Uterus (tissue), 2 donors: ENCODE measurements at regions not wholly inside any gene's neighbourhood (a gene's known extent, or its start where the extent isn't known, plus 50 kb on each side); places are given as distances from the start of the nearest gene placed in this dataset.

Experiments
- POLR2A ChIP-seq, 2 donors: fragments of 450-650 bp; IDR thresholded peaks; one replicate each; pipeline ENCODE4 v1.6.1; 2016; ENCODE audit warnings: antibody characterized with exemption in 2 of 2, mild to moderate bottlenecking in 1 of 2, moderate library complexity in 1 of 2
- TF ChIP-seq, protein P1 (sequence below), 4 experiments: fragments of 200-600 bp in 2 of 4; fragments of 450-650 bp in 2 of 4; sonication (generic) in 2 of 4; IDR thresholded peaks; one replicate each; pipeline ENCODE4 v1.5.1; 2016 to 2019; ENCODE audit warnings: antibody characterized with exemption in 4 of 4, mild to moderate bottlenecking in 2 of 4, moderate library complexity in 1 of 4

DNA sequence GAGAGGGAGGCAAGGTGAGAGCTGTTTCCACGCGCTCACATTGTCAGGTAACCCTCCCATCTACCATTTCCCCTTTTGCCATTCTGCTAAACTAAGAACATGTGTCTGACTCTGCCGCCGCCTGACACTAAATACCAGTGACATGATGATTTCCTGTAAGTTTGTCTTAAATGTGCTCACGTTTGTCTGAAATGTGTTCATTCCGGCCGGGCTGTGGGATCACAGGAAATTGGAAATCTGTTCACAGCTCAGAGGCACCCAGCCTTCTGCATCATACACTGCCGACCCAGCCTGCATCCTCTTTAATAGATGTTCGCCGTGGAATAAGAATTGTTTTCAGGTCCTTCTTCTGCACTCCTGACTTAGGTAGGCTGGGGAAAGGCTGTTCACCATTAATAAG is 336.2 kb upstream of the PPARGC1A start:
- TF ChIP-seq, protein P1, sequence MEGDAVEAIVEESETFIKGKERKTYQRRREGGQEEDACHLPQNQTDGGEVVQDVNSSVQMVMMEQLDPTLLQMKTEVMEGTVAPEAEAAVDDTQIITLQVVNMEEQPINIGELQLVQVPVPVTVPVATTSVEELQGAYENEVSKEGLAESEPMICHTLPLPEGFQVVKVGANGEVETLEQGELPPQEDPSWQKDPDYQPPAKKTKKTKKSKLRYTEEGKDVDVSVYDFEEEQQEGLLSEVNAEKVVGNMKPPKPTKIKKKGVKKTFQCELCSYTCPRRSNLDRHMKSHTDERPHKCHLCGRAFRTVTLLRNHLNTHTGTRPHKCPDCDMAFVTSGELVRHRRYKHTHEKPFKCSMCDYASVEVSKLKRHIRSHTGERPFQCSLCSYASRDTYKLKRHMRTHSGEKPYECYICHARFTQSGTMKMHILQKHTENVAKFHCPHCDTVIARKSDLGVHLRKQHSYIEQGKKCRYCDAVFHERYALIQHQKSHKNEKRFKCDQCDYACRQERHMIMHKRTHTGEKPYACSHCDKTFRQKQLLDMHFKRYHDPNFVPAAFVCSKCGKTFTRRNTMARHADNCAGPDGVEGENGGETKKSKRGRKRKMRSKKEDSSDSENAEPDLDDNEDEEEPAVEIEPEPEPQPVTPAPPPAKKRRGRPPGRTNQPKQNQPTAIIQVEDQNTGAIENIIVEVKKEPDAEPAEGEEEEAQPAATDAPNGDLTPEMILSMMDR (IDR thresholded peaks at IDR 0.05), result no peak
- TF ChIP-seq POLR2A (IDR thresholded peaks at IDR 0.05), result no peak
